OCI-LY3 (cell line): ENCODE measurements at regions not wholly inside any gene's neighbourhood (a gene's known extent, or its start where the extent isn't known, plus 50 kb on each side); places are given as distances from the start of the nearest gene placed in this dataset.

Experiments
- EZH2phosphoT487 ChIP-seq: fragments of 200-600 bp; shearing (Covaris generic); IDR thresholded peaks from 2 replicates; pipeline ENCODE4 v1.6.1; 2018; ENCODE audit warnings: antibody characterized with exemption, mixed run types, low read depth
- TF ChIP-seq, protein P1 (sequence below): fragments of 200-600, 300-600 bp; sonication (generic); IDR thresholded peaks from 2 replicates; pipeline ENCODE4 v1.5.1; 2014; ENCODE audit warnings: antibody characterized with exemption, low read length, low read depth

DNA sequence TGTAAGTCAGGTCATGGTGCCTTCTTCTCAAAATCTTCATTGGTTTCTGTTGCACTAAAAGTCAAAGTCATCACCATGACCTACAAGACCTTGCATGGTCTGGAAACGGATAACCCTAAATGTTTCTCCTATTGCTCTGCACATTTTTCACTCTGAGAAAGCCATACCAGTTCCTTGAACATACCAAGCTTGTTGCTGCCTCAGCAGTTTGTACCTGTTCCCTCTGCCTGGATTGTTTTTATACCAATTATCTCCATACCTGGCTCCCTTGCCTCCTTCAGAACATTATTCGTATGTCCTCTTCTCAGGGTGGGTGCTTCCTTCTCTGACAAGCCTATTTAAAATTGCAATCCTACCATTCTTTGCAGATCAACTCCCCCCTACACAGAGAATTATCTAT is 498.4 kb downstream of the DSC3 start:
- TF ChIP-seq, protein P1, sequence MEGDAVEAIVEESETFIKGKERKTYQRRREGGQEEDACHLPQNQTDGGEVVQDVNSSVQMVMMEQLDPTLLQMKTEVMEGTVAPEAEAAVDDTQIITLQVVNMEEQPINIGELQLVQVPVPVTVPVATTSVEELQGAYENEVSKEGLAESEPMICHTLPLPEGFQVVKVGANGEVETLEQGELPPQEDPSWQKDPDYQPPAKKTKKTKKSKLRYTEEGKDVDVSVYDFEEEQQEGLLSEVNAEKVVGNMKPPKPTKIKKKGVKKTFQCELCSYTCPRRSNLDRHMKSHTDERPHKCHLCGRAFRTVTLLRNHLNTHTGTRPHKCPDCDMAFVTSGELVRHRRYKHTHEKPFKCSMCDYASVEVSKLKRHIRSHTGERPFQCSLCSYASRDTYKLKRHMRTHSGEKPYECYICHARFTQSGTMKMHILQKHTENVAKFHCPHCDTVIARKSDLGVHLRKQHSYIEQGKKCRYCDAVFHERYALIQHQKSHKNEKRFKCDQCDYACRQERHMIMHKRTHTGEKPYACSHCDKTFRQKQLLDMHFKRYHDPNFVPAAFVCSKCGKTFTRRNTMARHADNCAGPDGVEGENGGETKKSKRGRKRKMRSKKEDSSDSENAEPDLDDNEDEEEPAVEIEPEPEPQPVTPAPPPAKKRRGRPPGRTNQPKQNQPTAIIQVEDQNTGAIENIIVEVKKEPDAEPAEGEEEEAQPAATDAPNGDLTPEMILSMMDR, result no peak
- no peak for TF ChIP-seq EZH2phosphoT487
